PC-9 (cell line): ENCODE measurements at regions not wholly inside any gene's neighbourhood (a gene's known extent, or its start where the extent isn't known, plus 50 kb on each side); places are given as distances from the start of the nearest gene placed in this dataset.

Source experiments
- CTCF ChIP-seq: fragments of 200-600 bp; sonication (generic); conservative IDR thresholded peaks from 2 replicates; pipeline ENCODE4 v1.6.1; 2017; ENCODE audit warnings: mixed run types, antibody characterized with exemption, mild to moderate bottlenecking, moderate library complexity
- EZH2 ChIP-seq: fragments of 200-600 bp; sonication (generic); IDR thresholded peaks from 2 replicates; pipeline ENCODE4 v1.8.0; 2017; ENCODE audit warnings: antibody characterized with exemption, low read depth

- TF ChIP-seq CTCF: no peak
- no peak for TF ChIP-seq EZH2
Measured at GRCh38 chr6:151167034-151167433, 72.7 kb upstream of the AKAP12 start.
